Activated T-helper 1 cell treated with Interleukin-2 at 50 U/mL for 16 hours (primary cell): ENCODE measurements at regions not wholly inside any gene's neighbourhood (a gene's known extent, or its start where the extent isn't known, plus 50 kb on each side); places are given as distances from the start of the nearest gene placed in this dataset.

ENCODE experiments used
- DNase-seq: peaks from one replicate; pipeline ENCODE4 v3.0.0-alpha.2; 2020; ENCODE audit warnings: low read depth

GRCh38 chr3:150267288-150267687 lies 140.8 kb upstream of the TSC22D2 start:
- no peak for DNase-seq

- no peak for DNase-seq
These were observed 142.8 kb upstream of the TSC22D2 start for GRCh38 chr3:150265305-150265704.

GRCh38 chr3:150264561-150265279 lies 143.4 kb upstream of the TSC22D2 start:
- no peak for DNase-seq

GRCh38 chr3:150261958-150262357 lies 146.1 kb upstream of the TSC22D2 start:
- no peak for DNase-seq

GRCh38 chr3:150261418-150261817 lies 146.7 kb upstream of the TSC22D2 start:
- no peak for DNase-seq

- no peak for DNase-seq
These were observed 147.7 kb upstream of the TSC22D2 start for GRCh38 chr3:150260398-150260710.

- no peak for DNase-seq
These were observed 148.3 kb upstream of the TSC22D2 start for GRCh38 chr3:150259526-150260397.

GRCh38 chr3:150256782-150257181 lies 151.3 kb upstream of the TSC22D2 start:
- DNase-seq, result no peak

GRCh38 chr3:150256318-150256717 lies 151.8 kb upstream of the TSC22D2 start:
- no peak for DNase-seq

- no peak for DNase-seq
These were observed 152.3 kb upstream of the TSC22D2 start for GRCh38 chr3:150255826-150256225.

- no peak for DNase-seq
These were observed 152.7 kb upstream of the TSC22D2 start for GRCh38 chr3:150255413-150255812.

- no peak for DNase-seq
These were observed 153.8 kb upstream of the TSC22D2 start for GRCh38 chr3:150254309-150254708.

- DNase-seq, result no peak
These were observed 154.5 kb upstream of the TSC22D2 start for GRCh38 chr3:150253622-150254021.

GRCh38 chr3:150252462-150252861 lies 155.6 kb upstream of the TSC22D2 start:
- DNase-seq, result no peak

GRCh38 chr3:150251187-150252062 lies 156.7 kb upstream of the TSC22D2 start:
- DNase-seq, result no peak

- DNase-seq, result no peak
These were observed 158.2 kb upstream of the TSC22D2 start for GRCh38 chr3:150249779-150250470.

- DNase-seq, result no peak
These were observed 159.0 kb upstream of the TSC22D2 start for GRCh38 chr3:150248888-150249681.

- DNase-seq, result no peak
These were observed 159.8 kb upstream of the TSC22D2 start for GRCh38 chr3:150248116-150248887.

- DNase-seq, result no peak
These were observed 160.7 kb upstream of the TSC22D2 start for GRCh38 chr3:150247441-150247840.

- no peak for DNase-seq
These were observed 164.6 kb upstream of the TSC22D2 start for GRCh38 chr3:150243466-150243865.
